Immature natural killer cell (primary cell): ENCODE measurements at regions not wholly inside any gene's neighbourhood (a gene's known extent, or its start where the extent isn't known, plus 50 kb on each side); places are given as distances from the start of the nearest gene placed in this dataset.

Experiments
- DNase-seq, 3 donors: peaks; one replicate each; pipeline ENCODE4 v3.0.0; 2022; ENCODE audit warnings: mixed read lengths in 1 of 3
- H3K27ac Mint-ChIP-seq, 6 donors: one replicate each; pipeline ENCODE4 v1.8.0; 2020; ENCODE audit warnings: mixed read lengths in 6 of 6, mild to moderate bottlenecking in 5 of 6, inconsistent platforms in 4 of 6, moderate library complexity in 3 of 6
- H3K27me3 Mint-ChIP-seq, 3 donors: one replicate each; pipeline ENCODE4 v1.8.0; 2020 to 2021; ENCODE audit warnings: low read depth in 3 of 3, mild to moderate bottlenecking in 3 of 3, mixed read lengths in 3 of 3, moderate library complexity in 3 of 3, inconsistent platforms in 1 of 3
- H3K36me3 Mint-ChIP-seq, 3 donors: one replicate each; pipeline ENCODE4 v1.8.0; 2020; ENCODE audit warnings: mixed read lengths in 3 of 3, inconsistent platforms in 2 of 3, mild to moderate bottlenecking in 2 of 3
- H3K4me1 Mint-ChIP-seq, 2 donors: one replicate each; pipeline ENCODE4 v1.8.0; 2020; ENCODE audit warnings: inconsistent platforms in 2 of 2, mild to moderate bottlenecking in 2 of 2, mixed read lengths in 2 of 2, moderate library complexity in 1 of 2
- H3K4me3 Mint-ChIP-seq, 5 donors: one replicate each; pipeline ENCODE4 v1.8.0; 2020; ENCODE audit warnings: mild to moderate bottlenecking in 5 of 5, mixed read lengths in 5 of 5, inconsistent platforms in 3 of 5, moderate library complexity in 3 of 5
- H3K9me3 Mint-ChIP-seq, 6 donors: one replicate each; pipeline ENCODE4 v1.8.0; 2020; ENCODE audit warnings: mild to moderate bottlenecking in 6 of 6, mixed read lengths in 6 of 6, inconsistent platforms in 4 of 6, moderate library complexity in 3 of 6

DNA sequence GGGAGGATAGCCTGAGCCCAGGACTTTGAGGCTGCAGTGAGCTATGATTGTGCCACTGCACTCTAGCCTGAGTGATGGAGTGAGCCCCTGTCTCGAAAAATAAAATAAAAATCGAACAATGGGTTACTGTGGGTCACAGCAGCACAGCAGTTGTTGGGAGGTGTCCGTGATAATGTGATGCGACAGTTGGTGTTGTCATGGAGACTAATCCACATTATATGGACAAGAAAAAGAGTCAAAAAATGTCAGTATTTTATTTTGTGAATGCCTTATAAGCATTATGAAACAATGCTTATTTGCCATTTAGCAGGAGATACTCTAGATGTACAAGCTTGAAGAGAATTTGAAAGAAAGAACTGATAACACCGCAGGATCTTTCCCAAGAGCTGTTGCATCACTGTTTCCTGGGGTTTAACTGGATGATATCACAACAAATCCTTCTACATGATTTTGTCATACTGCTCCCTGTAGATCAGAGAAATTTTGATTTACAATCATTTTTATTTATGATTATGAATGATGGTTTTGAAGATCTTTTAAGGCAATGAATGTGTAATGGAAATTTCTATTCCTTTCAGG lies 195.4 kb downstream of the BAMBI start:
- Mint-ChIP-seq H3K36me3 (no peaks in the 10 kb centered on the region), H3K9me3 (no peaks in the 10 kb centered on the region), H3K4me3 (no peak overlapping the region), H3K27me3 (peaks cover 0 to 7% (median 2%) of the 10 kb centered on the region in 3 donors), H3K4me1 (no peaks in the 10 kb centered on the region), H3K27ac (no peak overlapping the region)
- no peak for DNase-seq

DNA sequence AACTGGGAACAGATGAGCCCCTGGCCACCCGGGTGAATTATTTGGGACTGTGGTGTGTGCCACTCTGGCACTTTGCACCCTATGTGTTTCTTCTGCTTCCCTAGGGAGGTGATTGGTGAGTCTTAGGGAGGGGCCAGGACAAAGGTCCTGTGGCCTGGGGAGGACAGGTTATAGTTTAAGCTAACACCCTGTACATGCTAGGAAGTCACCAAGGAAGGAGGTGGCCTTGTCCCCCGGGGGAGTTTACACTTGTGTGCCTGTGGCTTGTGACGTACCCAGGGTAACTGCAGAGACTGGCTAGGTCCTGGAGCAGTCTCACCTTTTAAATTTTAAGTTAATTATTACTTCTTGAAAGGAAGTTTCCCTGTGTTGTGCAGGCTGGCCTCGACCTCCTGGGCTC lies 196.2 kb downstream of the BAMBI start:
- Mint-ChIP-seq H3K4me1 (no peaks in the 10 kb centered on the region), H3K36me3 (no peaks in the 10 kb centered on the region), H3K27ac (no peak overlapping the region), H3K4me3 (no peak overlapping the region), H3K27me3 (peaks cover 0 to 9% (median 2%) of the 10 kb centered on the region in 3 donors), H3K9me3 (no peaks in the 10 kb centered on the region)
- DNase-seq = no peak

DNA sequence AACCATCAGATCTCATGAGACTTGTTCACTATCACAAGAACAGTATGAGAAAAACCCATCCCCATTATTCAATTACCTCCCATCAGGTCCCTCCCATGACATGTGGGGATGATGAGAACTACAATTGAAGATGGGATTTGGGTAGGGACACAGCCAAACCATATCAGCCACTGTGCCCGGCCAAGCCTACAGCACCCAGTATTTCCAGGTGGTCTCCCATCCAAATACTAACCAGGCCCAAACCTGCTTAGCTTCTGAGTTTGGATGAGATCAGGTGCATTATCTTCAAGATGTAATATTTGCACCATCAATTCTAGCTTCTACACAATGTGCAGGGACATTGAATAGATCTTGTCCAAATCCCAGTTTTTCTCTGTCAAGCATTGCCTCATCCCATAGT lies 196.9 kb downstream of the BAMBI start:
- DNase-seq = no peak
- no peaks in the 10 kb centered on the region for H3K4me1 Mint-ChIP-seq
- peaks cover 0 to 6% (median 2%) of the 10 kb centered on the region in 3 donors for H3K27me3 Mint-ChIP-seq
- no peaks in the 10 kb centered on the region for H3K9me3 Mint-ChIP-seq
- H3K4me3 Mint-ChIP-seq = no peak overlapping the region
- no peaks in the 10 kb centered on the region for H3K36me3 Mint-ChIP-seq
- no peak overlapping the region for H3K27ac Mint-ChIP-seq

DNA sequence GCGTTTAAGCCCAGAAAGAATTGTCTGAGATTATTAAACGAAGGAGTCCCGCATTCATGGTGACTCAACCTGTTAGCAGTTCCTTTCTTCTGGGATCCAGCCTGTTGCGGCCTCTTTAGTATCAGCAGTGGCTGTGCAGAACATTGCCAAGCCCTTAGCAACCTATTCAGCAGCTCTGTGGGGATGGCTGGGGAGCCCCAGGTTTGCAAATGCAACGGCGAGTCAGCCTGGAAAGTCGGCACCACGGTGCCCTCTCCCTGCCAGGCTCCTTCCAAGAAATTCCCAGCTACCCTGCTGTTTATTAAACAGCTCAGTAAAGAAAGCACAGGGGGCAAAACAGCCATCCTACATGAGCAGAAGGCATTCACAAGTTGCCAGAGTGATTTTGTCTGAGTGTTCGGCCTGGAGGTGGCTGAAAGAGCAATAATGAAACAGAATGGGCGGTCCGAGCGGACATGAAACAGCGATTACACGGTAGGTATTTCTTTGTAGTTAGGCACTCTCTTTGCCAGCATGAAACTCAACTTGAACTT lies 198.3 kb downstream of the BAMBI start:
- H3K27ac Mint-ChIP-seq = no peak overlapping the region
- H3K4me1 Mint-ChIP-seq = no peaks in the 10 kb centered on the region
- no peak for DNase-seq
- no peaks in the 10 kb centered on the region for H3K36me3 Mint-ChIP-seq
- H3K9me3 Mint-ChIP-seq = no peaks in the 10 kb centered on the region
- H3K27me3 Mint-ChIP-seq = peaks cover 0 to 7% (median 2%) of the 10 kb centered on the region in 3 donors
- no peak overlapping the region for H3K4me3 Mint-ChIP-seq

DNA sequence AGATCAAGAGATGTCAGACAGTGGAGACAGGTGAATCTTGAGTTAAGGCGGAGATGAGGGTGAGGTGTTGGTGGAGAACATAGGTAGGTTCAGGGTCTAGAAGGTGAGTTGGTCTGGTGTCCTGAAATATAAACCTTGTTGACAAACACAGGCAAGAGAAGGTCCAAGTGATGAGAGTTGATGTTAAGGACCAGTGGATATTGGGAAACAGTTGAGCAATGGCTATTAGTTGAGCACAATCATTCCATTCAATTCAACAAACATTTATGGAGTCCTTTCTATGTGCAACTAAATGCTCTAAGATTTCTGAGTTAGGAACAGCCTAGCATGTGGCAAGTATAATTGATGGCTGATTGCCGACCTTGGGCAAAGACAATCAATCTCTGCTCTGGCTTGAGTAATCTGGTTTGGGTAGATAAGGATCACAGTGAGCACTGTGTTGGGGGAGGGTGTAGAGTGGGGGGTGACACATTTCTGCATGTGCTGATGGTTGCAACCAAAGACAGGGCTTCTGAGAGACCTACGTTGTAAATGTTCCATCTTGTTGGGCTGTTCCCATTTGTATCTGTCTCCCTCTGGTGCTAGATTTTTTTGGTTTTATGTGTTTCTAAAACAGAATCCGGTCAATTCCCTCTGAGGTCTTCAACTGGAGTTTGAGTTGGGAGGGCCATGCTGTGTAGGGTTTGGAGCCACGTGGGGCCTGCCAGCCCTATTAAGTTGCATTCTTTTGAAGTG lies 201.1 kb downstream of the BAMBI start:
- Mint-ChIP-seq H3K9me3 (no peaks in the 10 kb centered on the region), H3K36me3 (no peaks in the 10 kb centered on the region), H3K27ac (no peak overlapping the region), H3K4me1 (no peaks in the 10 kb centered on the region), H3K27me3 (peaks cover 5 to 6% (median 5%) of the 10 kb centered on the region in 3 donors), H3K4me3 (no peak overlapping the region)
- no peak for DNase-seq

DNA sequence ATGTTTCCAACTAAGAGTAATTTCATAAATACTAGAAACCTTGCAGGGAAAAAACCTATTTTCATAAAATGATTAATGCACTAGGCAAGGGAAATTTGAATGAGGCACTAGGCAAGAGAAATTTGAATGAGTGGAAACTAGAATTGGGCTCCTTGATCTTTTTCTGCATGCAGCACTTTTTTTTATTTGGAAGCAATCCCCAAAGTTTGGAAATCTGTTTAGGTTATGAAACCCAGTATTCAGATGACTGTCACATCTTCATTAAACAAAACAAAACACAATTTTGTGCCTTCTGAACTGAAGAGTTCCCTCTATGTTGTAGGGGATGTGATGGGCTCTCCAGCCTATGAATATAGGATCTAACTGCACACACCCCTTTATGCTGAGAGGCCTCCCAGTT lies 201.9 kb downstream of the BAMBI start:
- no peaks in the 10 kb centered on the region for H3K36me3 Mint-ChIP-seq
- no peak overlapping the region for H3K27ac Mint-ChIP-seq
- no peak for DNase-seq
- no peaks in the 10 kb centered on the region for H3K9me3 Mint-ChIP-seq
- no peaks in the 10 kb centered on the region for H3K4me1 Mint-ChIP-seq
- H3K4me3 Mint-ChIP-seq = no peak overlapping the region
- peaks cover 5 to 8% (median 5%) of the 10 kb centered on the region in 3 donors for H3K27me3 Mint-ChIP-seq

DNA sequence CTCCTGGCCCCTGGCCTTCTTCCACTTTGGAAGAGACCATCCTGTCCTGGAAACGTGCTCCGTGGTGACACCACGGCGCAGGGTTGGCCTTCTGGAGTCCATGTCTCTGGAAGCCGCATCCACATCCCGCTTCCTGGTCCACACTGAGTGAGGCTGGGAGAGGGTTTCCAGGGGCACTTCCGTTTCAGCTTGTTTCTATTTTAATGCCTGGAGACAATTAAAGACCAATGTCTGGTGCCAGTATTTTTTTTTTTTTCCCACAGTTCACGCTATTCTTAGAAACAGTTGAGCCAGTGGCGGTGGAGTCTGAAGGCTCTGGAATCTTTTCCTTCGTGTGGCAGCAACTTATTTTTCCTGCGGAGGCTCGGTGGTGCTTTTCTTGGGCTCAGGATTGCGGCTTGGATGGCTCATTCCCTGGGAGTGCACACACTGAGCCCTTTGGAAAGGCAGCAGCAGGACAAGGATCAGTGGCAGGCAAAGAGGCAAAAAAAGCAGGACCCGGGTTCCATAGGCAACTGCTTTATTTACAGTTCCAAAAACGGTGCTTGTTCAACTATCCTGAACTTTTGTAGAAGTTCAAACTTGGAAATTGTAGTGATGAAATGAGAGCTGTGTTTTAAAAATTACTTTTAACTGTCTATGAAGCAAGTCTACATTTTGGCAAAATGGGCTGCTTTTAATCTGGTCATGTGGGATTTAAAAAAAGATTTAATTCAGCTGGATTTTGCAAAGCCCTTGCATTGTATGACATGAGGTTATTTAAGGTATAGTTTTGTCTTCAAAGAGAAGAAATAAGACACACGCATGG lies 202.8 kb downstream of the BAMBI start:
- no peaks in the 10 kb centered on the region for H3K36me3 Mint-ChIP-seq
- no peak overlapping the region for H3K27ac Mint-ChIP-seq
- peaks cover 5 to 8% (median 5%) of the 10 kb centered on the region in 3 donors for H3K27me3 Mint-ChIP-seq
- DNase-seq = no peak
- no peaks in the 10 kb centered on the region for H3K9me3 Mint-ChIP-seq
- no peak overlapping the region for H3K4me3 Mint-ChIP-seq
- no peaks in the 10 kb centered on the region for H3K4me1 Mint-ChIP-seq

DNA sequence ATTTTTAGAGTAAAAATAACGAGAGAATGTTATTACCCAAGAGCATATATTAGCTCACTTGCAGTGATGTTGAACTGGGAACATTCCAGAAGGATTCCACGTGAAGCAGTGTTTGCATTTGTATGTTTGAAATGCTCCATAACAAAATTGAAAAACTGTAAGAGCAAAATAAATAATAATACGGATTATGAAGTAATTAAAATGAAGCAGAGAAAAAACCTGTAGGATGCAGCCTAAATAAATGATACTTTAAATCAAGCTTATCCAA lies 203.3 kb downstream of the BAMBI start:
- no peak overlapping the region for H3K4me3 Mint-ChIP-seq
- H3K9me3 Mint-ChIP-seq = no peaks in the 10 kb centered on the region
- H3K36me3 Mint-ChIP-seq = no peaks in the 10 kb centered on the region
- no peak for DNase-seq
- peaks cover 5 to 8% (median 5%) of the 10 kb centered on the region in 3 donors for H3K27me3 Mint-ChIP-seq
- no peaks in the 10 kb centered on the region for H3K4me1 Mint-ChIP-seq
- no peak overlapping the region for H3K27ac Mint-ChIP-seq

DNA sequence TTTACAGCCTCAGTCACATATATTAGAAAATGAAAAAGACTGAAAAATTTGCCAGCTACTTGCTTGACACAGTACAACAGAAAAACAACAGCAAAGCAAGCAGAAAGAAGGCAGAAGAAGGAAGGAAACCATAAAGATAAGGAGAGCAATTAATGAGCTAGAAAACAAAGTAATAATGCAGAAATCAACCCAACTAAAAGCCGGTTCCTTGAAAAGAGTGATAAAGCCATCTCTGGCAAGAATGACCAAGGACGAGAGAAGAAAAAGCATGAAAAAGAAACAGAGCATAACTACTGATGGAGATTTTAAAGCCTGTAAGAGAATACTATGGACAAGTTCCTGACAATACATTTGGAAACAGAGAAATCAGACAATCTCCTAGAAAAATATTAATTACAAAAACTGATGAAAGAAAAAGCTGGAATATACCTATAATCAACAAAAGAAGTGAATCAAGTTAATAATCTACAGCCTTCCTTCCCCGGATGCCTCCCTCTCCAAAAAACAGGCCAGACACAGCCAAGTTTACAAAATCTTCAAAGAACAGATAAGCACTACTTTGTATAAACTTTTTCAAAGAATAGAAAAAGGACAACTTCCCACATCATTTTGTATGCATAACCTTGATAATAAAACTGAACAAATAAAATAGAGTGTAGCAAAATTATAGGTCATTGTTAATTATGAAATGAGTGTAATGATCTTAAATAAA lies 204.0 kb downstream of the BAMBI start:
- Mint-ChIP-seq H3K27ac (no peak overlapping the region), H3K4me3 (no peak overlapping the region), H3K9me3 (no peaks in the 10 kb centered on the region), H3K27me3 (peaks cover 5 to 8% (median 5%) of the 10 kb centered on the region in 3 donors), H3K4me1 (no peaks in the 10 kb centered on the region), H3K36me3 (no peaks in the 10 kb centered on the region)
- DNase-seq = no peak

DNA sequence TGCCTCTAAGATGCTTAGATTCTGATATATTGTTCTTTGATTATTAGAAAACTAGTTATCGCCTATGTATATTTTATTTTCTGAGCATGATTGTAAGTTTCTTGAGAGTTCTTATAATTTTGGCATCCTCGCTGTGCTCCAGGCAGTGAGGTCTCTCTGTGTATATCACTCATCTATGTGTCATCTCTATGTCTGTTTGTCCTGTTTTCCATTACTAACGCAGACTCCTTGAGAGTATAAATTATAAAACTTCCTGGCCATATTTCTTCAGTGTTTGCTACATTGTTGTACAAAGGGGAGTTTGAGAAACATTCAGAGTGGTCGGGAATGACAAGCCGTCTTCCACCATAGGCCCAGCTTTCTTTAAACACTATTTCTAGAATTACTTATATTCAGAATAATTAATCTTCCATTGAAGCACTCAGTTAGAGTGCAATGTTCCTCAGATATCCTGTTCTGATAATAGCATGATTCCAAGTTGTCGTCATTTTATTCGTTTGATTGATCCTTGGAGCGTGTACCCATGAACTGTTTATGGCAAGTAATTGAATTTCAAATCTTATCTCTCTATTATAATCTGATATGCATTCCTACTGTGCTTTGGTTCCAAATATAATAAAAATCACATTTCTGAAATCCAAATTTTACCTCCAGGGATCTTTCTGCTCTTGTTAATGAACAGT lies 206.6 kb downstream of the BAMBI start:
- no peaks in the 10 kb centered on the region for H3K4me1 Mint-ChIP-seq
- no peak overlapping the region for H3K27ac Mint-ChIP-seq
- no peaks in the 10 kb centered on the region for H3K36me3 Mint-ChIP-seq
- no peaks in the 10 kb centered on the region for H3K9me3 Mint-ChIP-seq
- peaks cover 4 to 8% (median 5%) of the 10 kb centered on the region in 3 donors for H3K27me3 Mint-ChIP-seq
- no peak overlapping the region for H3K4me3 Mint-ChIP-seq
- DNase-seq = no peak

DNA sequence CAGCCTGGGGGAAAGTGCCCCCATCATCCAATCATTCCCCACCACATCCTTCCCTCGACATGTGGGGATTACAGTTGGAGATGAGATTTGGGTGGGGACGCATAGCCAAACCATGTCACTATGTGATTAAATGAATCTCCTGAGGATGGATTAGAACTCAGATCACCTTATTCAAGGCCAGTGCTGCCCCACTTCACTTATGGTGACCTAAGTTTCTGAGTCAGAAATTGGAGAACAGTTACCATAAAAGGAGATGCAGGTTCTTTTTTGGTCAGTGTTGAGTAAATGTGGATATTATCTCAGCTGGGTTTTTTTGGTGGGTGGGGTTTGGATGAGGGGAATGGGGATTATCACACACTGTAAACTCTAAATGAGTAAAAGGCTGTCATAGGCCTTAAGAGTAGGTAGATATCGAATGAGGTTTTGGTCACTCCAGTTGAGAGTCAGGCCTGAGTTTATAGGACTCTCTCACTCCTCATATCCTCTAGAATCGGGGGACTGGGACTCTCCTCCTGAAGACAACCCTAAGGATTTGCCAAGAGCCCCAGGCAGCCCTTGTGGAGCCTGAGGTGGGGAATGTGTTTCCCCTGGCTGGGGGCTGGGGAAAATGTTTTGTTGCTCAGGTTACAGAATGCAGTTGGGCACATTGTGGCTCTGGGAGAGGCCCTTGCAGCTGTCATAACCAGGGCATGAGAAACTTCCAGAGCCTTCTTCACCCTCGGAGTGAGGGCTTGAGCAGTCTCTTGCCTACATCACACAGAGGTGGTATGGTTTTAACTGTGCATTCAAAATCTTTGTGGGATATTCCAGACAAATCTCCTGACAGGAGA lies 213.0 kb downstream of the BAMBI start:
- Mint-ChIP-seq H3K27me3 (peaks cover 0 to 4% (median 2%) of the 10 kb centered on the region in 3 donors), H3K9me3 (no peaks in the 10 kb centered on the region)

DNA sequence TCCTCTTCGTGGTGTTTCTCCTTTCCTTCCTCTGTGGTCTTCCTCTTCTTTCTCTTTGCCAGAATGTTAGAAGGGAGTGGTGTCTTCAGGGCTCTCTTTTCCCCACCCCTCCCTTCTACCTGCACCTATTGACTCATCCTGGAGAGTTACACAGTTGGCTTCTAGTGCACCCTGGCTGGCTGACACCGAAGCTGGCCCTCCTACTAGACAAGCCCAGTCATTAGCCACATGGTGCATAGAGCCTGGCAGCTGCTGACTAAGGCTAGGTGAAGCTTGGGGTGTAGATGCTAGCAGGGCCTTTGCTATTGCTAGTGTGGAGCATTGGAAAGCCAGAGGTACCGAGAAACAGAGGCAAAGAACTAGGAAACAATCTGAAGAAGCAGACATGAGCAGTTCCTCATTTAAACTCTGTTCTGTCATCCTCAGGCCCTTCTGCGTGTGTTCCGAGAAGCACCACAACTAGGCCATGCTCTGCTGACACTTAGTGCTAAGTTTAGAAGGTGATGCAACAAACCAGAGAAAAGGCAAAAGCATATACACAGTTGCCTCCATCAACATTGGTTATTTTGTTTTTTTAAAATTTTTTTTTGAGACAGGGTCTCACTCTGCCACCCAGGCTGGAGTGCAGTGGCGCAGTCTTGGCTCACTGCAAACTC lies 213.9 kb downstream of the BAMBI start:
- no peak overlapping the region for H3K27ac Mint-ChIP-seq
- H3K27me3 Mint-ChIP-seq = peaks cover 0 to 4% (median 2%) of the 10 kb centered on the region in 3 donors
- H3K36me3 Mint-ChIP-seq = no peaks in the 10 kb centered on the region
- no peaks in the 10 kb centered on the region for H3K9me3 Mint-ChIP-seq
- no peaks in the 10 kb centered on the region for H3K4me1 Mint-ChIP-seq
- H3K4me3 Mint-ChIP-seq = no peak overlapping the region
- DNase-seq = no peak

More for the DNA sequence above, 213.0 kb downstream of the BAMBI start:
- H3K27ac Mint-ChIP-seq = no peak overlapping the region
- no peak for DNase-seq
- H3K4me3 Mint-ChIP-seq = no peak overlapping the region
- H3K4me1 Mint-ChIP-seq = no peaks in the 10 kb centered on the region
- no peaks in the 10 kb centered on the region for H3K36me3 Mint-ChIP-seq
